HG03520 (cell line): ENCODE measurements at regions not wholly inside any gene's neighbourhood (a gene's known extent, or its start where the extent isn't known, plus 50 kb on each side); places are given as distances from the start of the nearest gene placed in this dataset.
"Not testable (repeated sequence)": the region's sequence is repeated elsewhere in the genome, so short reads cannot be mapped to it uniquely, and the experiment has no call there.

Source experiments
- ATAC-seq: cut with Tn5 transposase; IDR thresholded peaks from one replicate; pipeline ENCODE4 v1.9.1; 2021; ENCODE audit warnings: mild to moderate bottlenecking, moderate library complexity; ENCODE audit not compliant: unreplicated experiment

DNA sequence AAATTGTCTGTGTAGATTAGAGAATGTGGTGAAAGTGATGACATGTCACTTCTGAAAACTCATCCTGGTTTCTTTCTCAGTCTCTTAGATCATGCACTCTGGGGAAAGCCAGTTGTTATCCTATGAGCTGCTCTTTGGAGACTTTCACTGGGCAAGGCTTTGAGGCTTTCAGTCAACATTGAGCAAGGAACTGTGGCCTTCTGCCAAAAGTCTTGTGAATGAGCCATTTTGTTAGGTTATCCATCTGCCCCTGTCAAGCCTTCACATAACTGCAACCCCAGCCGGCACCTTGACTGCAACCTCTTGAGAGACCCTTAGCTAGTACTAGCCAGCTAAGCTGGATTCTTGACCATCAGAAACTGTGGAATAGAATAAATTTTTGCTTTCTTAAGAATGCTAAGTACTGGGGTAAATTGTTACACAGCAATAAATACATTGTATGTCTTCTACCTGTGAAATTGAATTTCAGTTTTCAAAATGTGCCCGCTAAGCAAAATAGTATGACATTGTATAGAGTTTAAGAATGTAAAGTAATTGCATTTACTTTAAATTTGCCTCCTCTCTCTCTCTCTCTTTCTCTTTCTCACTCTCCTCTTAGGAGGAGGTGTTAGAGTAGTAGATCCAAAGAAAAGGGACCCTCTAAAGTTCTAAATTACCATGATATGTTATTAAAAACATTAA lies 1273.0 kb downstream of the RAPGEF2 start:
- ATAC-seq, result no peak

- no peak for ATAC-seq
These were observed 1284.0 kb downstream of the RAPGEF2 start for GRCh38 chr4:160386846-160387245.

DNA sequence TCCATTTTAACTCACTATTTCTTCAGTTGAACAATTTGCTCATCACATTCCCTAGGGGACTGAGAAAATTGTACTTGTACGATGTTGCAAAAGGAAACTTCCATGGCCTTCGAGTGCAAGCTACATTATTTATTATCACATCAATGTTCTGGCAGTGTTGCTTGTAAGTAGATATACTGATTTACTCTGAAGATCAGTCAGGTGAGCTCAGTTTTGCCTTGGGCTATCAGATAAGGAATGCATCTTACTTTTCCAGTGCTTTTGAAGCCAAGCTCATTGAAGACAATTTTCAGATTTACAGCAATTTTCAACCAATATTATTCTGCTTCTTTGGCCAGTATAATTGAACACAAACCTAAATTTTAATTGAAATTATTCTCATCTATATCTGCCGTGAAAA lies 1296.9 kb downstream of the RAPGEF2 start:
- ATAC-seq, result no peak

DNA sequence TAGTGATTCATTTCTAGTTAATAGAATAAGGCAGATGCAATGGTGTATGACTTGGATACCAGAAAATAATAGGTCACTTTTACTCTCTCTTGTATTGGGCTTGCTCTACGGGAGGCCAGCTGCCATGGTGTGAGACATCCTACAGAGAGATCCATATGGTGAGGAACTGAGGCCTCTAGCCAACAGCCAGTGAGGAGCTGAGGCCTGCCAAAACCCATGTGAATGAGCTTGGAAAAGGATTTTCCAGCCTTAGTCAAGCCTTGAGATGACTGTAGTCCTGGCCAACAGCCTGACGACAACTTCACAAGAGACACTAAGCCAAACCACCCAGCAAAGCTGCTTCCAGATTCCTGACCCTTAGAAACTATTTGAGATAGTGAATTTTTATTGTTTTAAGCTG lies 1300.2 kb downstream of the RAPGEF2 start:
- ATAC-seq, result no peak

DNA sequence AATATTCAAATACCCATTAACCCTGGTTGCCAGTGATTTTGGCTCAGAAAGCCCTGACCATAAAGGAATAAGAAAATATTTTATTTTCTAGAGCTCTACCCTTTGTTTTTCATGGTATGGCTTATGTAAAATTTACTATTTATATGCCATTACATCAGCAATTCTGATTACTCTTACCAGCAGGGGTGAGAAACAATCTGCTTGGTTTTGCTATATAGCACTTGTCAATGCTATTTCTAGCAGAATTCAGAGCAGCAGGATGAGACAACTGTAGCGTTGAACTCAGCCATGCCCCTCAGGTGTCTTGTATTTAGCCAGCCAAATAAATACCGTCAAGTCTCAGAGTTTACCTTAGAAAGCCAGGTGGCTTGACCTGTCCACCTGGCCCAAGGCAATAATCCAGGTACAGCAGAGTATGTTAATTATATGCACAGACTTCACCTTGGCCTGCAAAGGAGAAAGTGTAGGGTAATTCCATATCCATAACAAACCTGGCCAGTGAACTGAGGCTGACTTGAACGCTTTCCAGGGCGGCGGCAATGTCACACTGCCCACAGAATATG lies 1303.5 kb downstream of the RAPGEF2 start:
- ATAC-seq, result no peak

- ATAC-seq, result no peak
These were observed 1311.6 kb downstream of the RAPGEF2 start for GRCh38 chr4:160414496-160414895.

DNA sequence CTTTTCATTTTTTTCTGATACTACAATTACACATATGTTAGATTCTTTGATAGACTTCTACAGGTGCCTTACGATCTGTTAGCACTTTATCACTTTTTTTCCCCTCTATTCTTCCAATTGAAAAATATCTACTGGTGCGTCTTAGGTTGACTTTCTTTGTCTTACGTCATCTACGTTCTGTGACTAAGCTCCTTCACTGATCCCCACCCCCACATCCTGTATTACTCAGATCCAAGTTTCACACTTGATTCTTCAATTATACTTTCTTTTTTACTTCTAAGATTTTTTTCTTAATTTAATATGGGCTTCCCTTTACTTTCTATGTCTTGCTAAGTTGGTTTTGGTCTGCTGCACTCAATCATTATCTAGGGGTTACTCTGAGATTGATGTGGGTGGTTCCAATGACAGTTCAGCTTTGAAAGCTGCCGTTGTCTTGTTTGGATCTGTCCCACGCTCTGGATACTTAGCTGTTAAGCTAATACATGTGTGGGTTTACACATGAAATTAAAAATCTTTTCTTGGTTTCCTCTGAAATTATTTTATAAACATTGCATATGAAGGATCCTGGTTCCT lies 1321.1 kb downstream of the RAPGEF2 start:
- no peak for ATAC-seq

DNA sequence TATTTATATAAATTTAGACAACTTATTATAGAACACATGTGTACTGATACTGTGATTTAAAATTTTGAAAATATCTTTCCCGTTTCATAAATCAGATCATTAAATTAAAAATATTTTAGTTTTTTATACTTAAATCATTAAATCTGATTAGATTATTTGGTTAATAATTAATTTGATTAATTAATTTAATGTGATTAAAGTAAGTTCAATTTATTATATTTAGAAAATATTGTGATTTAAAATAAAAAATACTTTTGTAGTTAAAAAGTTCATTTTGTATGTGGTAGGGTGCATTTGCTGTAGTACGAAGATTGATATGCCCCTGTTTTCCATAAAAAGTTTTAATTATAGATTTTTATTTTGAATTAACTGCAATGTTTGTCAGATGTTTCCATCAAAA lies 1323.4 kb downstream of the RAPGEF2 start:
- ATAC-seq, result no peak

DNA sequence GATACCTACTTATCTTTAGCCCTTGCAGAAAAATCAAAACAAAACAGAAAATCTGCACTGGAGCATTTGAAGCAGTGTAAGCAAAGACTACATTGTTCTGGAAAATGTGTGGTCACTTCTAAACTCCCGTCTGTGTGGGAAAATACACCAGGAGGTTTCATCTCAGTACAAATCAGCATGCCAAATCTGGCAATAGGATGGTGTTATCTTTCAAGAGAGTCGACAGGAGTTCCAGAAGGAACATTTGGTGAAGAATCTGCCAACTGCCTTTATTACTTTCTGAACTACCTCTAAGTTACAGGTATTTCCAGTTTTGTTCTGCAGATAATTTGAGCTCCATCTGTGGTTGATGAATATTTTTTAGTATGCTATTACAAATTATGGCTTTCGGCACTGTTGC lies 1348.0 kb downstream of the RAPGEF2 start:
- no peak for ATAC-seq

GRCh38 chr4:160481696-160482690 lies 1379.1 kb downstream of the RAPGEF2 start:
- not testable (repeated sequence) for ATAC-seq

- ATAC-seq, result no peak
These were observed 1382.3 kb downstream of the RAPGEF2 start for GRCh38 chr4:160485071-160485687.

DNA sequence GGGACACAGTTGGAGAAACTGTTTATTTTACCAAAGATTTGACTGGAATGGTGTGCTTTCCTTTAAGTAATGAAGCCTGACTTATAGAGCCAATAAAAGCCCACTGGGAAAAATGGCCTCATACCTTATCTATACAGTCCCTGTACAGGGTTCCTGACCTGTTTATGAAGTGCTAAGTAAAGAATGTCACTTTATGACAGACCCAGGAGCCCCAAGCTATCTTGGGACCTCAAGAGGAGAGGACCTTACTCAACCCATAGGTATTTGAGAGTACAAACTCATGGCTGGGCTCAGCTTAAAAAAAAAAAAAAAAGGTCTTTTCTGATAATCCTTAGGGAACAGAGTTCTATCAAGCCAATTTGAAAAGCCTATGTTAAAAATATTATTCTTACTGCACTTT lies 1389.3 kb downstream of the RAPGEF2 start:
- no peak for ATAC-seq

DNA sequence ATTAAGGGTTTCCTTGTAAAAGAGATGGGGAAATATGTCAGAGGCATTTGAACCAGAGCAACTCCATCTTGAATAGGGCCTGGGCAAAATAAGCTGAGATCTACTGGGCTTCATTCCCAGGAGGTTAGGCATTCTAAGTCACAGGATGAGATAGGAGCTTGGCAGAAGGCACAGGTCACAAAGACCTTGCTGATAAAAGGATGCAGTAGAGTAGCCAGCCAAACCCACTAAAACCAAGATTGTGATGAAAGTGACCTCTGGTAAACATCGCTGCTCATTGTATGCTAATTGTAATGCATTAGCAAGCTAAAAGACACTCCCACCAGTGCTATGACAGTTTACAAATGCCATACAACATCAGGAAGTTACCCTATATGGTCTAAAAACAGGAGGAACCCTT lies 1390.3 kb downstream of the RAPGEF2 start:
- no peak for ATAC-seq

DNA sequence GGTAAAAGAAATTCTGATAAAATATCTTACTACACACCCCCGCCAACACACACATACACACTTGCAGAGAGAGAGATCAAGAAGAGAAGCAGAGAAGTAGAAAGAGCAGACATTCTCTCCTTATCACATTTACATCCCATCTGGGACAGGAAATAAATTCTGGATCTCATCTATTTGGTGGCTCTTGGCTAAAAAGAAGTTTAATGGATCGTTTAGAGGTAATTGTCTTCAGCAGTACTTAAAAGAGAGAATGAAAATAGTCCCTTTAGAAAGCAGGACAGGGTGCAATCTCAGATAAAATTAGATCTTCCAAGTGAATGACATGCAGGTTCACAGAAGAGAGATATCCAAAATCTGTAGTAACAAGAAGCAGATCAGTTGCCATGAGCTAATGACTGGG lies 1392.5 kb downstream of the RAPGEF2 start:
- no peak for ATAC-seq

DNA sequence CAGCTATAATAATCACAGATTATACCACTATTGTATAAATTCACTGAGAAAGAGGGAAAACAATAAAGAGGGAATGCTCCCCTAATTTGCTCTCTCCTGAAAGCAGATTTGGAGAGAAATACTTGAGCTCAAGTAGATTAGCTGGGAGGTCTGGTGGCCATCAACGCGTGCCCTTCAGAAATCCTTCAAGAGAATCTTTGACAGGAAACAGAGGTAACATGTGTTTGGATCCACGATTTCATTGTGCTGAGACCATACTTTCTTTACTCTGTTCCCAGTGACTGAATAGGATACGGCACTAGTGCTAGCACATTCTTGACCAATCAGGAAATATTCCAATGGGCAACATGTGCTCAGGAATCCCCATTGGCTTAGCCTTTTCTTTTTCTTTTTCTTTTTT lies 1395.3 kb downstream of the RAPGEF2 start:
- no peak for ATAC-seq

DNA sequence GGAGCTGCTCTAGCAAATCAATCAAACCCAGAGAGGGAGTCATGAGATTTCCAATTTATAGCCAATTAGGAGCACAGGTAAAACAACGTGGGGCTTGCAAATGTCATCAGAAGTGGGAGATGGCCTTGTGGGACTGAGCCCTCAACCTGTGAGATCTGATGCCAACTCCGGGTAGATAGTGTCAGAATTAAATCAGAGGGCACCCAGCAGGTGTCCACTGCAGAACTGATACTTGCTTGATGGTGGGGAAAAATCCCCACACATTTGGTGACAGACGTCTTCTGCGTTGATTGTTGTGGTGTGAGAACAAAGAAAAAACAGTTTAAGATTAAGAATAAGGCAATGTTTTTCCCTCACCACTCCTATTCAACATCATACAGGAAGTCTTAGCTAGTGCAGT lies 1402.8 kb downstream of the RAPGEF2 start:
- ATAC-seq, result no peak

DNA sequence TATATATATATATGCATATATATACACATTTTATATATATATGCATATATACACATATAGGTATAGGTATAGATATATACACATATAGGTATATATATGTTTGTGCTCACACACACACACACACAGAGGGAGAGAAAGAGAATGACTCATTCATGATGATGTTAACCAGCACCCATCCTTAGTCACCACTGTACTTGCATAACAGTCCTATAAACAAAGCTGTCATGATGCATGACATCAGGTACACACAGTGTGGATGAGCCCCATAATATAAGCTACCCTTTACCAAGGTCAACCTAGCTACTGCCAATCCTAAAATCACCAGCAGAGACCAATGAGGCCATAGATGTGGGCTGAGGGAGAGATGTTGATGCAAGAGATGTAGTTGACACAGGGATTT lies 1408.0 kb downstream of the RAPGEF2 start:
- ATAC-seq, result no peak

- ATAC-seq, result no peak
These were observed 1411.2 kb downstream of the RAPGEF2 start for GRCh38 chr4:160514126-160514525.

GRCh38 chr4:160523231-160523630 lies 1420.4 kb downstream of the RAPGEF2 start:
- no peak for ATAC-seq

- no peak for ATAC-seq
These were observed 1434.8 kb downstream of the RAPGEF2 start for GRCh38 chr4:160537681-160538080.

DNA sequence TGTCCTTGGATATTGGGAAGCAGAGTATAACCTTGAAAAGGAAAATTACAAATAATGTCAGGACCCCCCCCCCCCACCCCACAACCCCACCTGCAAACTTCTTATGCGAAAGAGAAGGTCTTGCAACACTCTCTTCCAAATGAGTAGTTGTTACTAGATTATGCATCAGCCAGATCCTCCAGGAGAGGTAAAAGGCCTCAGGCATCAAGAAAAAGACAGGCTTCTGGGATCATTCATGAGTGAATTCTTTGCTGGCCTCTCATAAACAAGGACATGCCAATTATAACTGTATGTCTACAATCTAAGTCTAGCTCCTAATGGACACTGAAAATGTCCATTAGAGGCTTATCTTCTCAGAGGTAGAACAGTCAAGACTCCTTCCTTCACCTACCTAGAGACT lies 1443.3 kb downstream of the RAPGEF2 start:
- no peak for ATAC-seq
